ENCODE measurements at regions not wholly inside any gene's neighbourhood (a gene's known extent, or its start where the extent isn't known, plus 50 kb on each side); places are given as distances from the start of the nearest gene placed in this dataset.
"Not testable (repeated sequence)": the region's sequence is repeated elsewhere in the genome, so short reads cannot be mapped to it uniquely, and the experiment has no call there.

DNA sequence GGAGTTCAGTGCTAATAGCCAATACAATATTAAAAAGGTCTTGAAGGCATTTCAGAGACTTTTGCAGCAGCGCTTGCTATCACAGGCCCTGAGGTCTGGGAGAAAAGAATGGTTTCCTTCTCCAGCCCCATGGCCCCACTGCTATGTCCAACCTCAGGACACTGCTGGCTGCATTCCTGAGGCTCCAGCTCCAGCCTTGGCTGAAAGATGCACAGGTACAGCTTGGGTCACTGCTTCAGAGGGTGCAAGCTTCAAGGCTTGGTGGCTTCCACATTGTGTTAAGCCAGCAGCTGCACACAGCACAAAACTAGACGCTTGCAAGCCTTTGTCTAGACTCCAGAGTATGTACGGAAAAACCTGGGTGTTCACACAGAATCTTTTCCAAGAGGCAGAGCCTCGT, 589.2 kb downstream of the CWH43 start:
- not testable (repeated sequence) for DNase-seq (ENCODE audit: low spot score)

DNA sequence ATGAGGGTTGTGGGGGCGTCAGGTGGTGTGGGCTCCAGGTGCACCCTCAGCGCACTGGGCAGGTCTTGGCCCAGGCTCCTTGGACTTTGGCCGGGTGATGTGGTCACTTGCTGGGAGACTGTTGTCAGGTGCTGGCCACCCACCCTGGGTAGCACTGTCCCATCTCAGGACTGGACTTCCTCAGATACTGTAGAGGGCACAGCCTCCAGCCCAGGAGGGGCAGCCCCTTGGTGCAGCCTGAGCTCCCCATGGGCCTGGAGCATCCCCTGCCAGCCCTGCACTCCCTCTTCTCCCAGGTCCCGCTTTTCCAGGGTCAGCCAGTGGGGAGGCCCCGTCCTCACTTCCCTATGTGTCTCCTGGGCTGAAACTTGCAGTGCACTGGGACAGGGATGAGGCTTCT, 592.3 kb downstream of the CWH43 start:
- not testable (repeated sequence) for DNase-seq (ENCODE audit: low spot score)

DNA sequence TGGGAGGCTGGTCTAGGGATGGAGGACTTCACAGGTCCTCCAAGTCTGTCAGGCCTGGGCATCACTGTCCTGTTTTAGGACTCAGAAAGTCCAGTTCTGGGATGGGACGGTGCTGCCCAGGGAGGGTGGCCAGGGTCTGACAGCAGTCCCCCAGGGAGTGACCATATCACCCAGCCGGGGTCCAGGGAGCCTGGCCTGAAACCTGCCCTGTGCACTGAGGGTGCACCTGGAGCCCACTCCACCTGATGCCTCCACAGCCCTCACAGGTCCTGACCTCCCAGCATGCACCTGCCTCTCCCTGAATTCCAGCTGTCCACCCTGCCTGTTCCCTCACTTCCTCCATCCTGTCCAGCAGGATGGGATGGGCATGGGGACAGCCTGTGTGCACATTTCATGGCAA, 592.8 kb downstream of the CWH43 start:
- not testable (repeated sequence) for DNase-seq (ENCODE audit: low spot score)

DNA sequence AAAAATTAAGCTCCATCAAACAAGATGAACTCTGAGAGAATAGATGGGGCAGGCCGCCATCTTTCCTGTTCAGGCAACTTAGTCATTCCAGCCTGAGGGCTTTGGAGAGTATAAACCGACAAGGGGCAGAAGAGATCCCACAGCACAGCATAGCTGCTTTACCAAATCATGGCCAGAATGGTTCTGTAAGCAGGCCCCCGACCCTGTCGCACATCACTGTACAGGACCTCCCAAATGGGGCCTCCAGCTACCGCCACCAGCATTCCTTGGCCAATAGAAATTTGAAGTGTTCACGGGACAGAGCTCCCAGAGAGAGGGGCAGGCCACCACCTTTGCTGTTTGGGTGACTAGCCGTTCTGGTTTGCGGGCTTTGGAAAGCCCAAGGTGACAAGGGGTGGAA, 594.1 kb downstream of the CWH43 start:
- not testable (repeated sequence) for DNase-seq (ENCODE audit: low spot score)

DNA sequence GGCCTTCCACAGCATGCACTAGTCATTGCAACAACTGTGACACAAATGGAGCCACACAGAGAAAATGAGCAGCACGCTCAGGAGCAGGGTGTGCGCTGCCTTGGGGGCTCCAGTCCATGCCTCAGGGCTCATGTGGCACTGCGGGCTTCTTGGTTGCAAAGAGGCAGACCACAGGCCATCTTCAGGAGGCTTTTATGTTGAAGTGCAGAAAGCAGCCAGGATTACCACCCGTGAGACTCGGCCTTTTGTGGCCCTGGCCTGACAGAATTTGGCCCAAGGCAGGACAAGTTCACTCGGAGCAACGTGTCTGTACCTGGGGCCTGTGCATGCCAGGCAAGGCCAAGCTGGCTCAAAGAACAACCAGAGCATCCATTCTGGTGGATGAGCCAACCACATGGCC, 602.3 kb downstream of the CWH43 start:
- not testable (repeated sequence) for DNase-seq (ENCODE audit: low spot score)

DNA sequence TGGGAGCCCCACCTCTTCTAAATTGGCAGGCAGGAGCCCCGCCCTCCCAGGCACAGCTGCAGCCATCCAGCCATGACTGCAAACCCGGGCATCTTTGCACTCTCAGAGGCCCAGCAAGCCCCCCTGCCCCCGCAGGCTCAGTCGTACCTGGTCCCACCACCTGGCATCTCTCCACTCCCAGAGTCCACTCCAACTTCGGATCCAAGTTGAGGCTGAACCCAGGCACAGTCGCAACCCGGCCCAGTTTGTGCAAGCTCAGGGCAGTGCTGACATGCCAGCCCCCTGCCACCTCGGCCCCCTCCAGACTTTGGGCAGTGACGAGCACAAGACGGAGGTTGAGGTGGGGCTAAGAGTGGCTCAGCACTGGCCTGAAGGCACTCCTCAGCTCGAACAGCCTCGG, 632.4 kb downstream of the CWH43 start:
- DNase-seq (ENCODE audit: low spot score), result not testable (repeated sequence)

DNA sequence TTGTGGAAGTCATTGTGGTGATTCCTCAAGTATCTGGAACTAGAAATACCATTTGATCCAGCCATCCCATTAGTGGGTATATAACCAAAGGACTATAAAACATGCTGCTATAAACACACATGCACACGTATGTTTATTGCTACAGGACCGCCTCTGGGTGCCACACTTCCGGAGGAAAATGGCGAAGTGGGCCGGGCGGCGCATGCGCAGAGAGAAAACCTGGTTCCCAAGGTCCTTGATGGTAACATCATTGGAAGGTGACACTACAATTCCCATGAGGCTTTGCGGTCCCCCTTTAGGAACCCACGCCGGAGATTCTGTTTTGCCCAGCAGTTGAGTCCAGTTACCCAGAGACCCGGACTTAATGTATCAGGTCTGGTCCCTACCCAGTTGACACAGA, 640.4 kb downstream of the CWH43 start:
- not testable (repeated sequence) for DNase-seq (ENCODE audit: low spot score)
